GM23338 (cell line): ENCODE measurements at regions not wholly inside any gene's neighbourhood (a gene's known extent, or its start where the extent isn't known, plus 50 kb on each side); places are given as distances from the start of the nearest gene placed in this dataset.

Source experiments
- ATAC-seq: fragments of 200-7000 bp; cut with Tn5 transposase; 3 replicates; pipeline ENCODE4 v1.9.1; 2020
- DNase-seq: peaks from one replicate; pipeline ENCODE4 v3.0.0-alpha.2; 2015; ENCODE audit warnings: low spot score
- H2AFZ ChIP-seq: fragments of 200-600 bp; sonication (generic); 2 replicates; pipeline ENCODE4 v1.8.0; 2016; ENCODE audit warnings: antibody characterized with exemption, mild to moderate bottlenecking, moderate library complexity
- H3F3A ChIP-seq: fragments of 200-600 bp; sonication (generic); replicated peaks from 2 replicates; pipeline ENCODE4 v1.8.0; 2017; ENCODE audit warnings: antibody characterized with exemption, mixed run types, low read depth
- H3K27ac ChIP-seq: fragments of 200-600 bp; sonication (generic); 2 replicates; pipeline ENCODE4 v1.6.1; 2016; ENCODE audit warnings: low read depth
- H3K27me3 ChIP-seq: fragments of 200-600 bp; sonication (generic); 2 replicates; pipeline ENCODE4 v1.8.0; 2016; ENCODE audit warnings: mild to moderate bottlenecking, mixed run types, moderate library complexity; ENCODE audit not compliant: insufficient read depth
- H3K36me3 ChIP-seq: fragments of 200-600 bp; sonication (generic); 2 replicates; pipeline ENCODE4 v1.8.0; 2016; ENCODE audit warnings: mild to moderate bottlenecking; ENCODE audit not compliant: insufficient read depth
- H3K4me1 ChIP-seq: fragments of 200-600 bp; sonication (generic); 2 replicates; pipeline ENCODE4 v1.8.0; 2016; ENCODE audit warnings: mild to moderate bottlenecking, moderate library complexity; ENCODE audit not compliant: insufficient read depth
- H3K4me2 ChIP-seq: fragments of 200-600 bp; sonication (generic); 2 replicates; pipeline ENCODE4 v1.7.1; 2017; ENCODE audit warnings: mixed run types
- H3K4me3 ChIP-seq: fragments of 200-600 bp; sonication (generic); 2 replicates; pipeline ENCODE4 v1.6.1; 2016; ENCODE audit warnings: mixed run types
- H3K79me2 ChIP-seq: fragments of 200-600 bp; sonication (generic); replicated peaks from 2 replicates; pipeline ENCODE4 v1.8.0; 2017; ENCODE audit warnings: mild to moderate bottlenecking; ENCODE audit not compliant: insufficient read depth
- H3K9me2 ChIP-seq: fragments of 200-600 bp; sonication (generic); 2 replicates; pipeline ENCODE4 v1.8.0; 2017; ENCODE audit not compliant: insufficient read depth
- H4K20me1 ChIP-seq: fragments of 200-600 bp; sonication (generic); replicated peaks from 2 replicates; pipeline ENCODE4 v1.8.0; 2017; ENCODE audit warnings: mild to moderate bottlenecking; ENCODE audit not compliant: insufficient read depth
- H3K27ac Mint-ChIP-seq: 2 replicates; pipeline ENCODE4 v1.8.0; 2020; ENCODE audit warnings: inconsistent platforms, mild to moderate bottlenecking, moderate library complexity, mixed read lengths
- H3K27me3 Mint-ChIP-seq: 3 replicates; pipeline ENCODE4 v1.8.0; 2022; ENCODE audit warnings: low read depth, mild to moderate bottlenecking, moderate library complexity, mixed read lengths, inconsistent platforms; ENCODE audit not compliant: insufficient read depth, poor library complexity
- H3K36me3 Mint-ChIP-seq: 3 replicates; pipeline ENCODE4 v1.8.0; 2021; ENCODE audit warnings: low read depth, mild to moderate bottlenecking, inconsistent platforms, moderate library complexity, mixed read lengths
- H3K4me1 Mint-ChIP-seq: 3 replicates; pipeline ENCODE4 v1.8.0; 2020; ENCODE audit warnings: mild to moderate bottlenecking, inconsistent platforms, mixed read lengths
- H3K4me3 Mint-ChIP-seq: 3 replicates; pipeline ENCODE4 v1.8.0; 2021; ENCODE audit warnings: moderate library complexity, mild to moderate bottlenecking, inconsistent platforms, mixed read lengths
- H3K9me3 Mint-ChIP-seq: 3 replicates; pipeline ENCODE4 v1.8.0; 2020; ENCODE audit warnings: moderate library complexity, mild to moderate bottlenecking, inconsistent platforms, mixed read lengths
- CREB1 ChIP-seq: fragments of 250-450 bp; sonication (Bioruptor Pico); IDR thresholded peaks from 2 replicates; pipeline ENCODE4 v1.5.0; 2020; ENCODE audit warnings: low read depth, mild to moderate bottlenecking, moderate library complexity
- CTCF ChIP-seq, 2 experiments: fragments of 200-600 bp in 1 of 2; sonication (generic) in 1 of 2; conservative IDR thresholded peaks; 2 replicates each; pipeline versions ENCODE4 v1.5.1 to v1.6.1; 2016 to 2017; ENCODE audit warnings: antibody characterized with exemption in 2 of 2, low read depth in 2 of 2, mild to moderate bottlenecking in 2 of 2, moderate library complexity in 1 of 2
- EZH2 ChIP-seq: fragments of 200-600 bp; sonication (generic); IDR thresholded peaks from one replicate; pipeline ENCODE4 v1.8.0; 2017; ENCODE audit warnings: antibody characterized with exemption, mild to moderate bottlenecking, low read depth; ENCODE audit not compliant: unreplicated experiment
- JUNB ChIP-seq: IDR thresholded peaks from one replicate; pipeline ENCODE4 v1.6.1; 2016; ENCODE audit warnings: antibody characterized with exemption; ENCODE audit not compliant: unreplicated experiment
- NANOG ChIP-seq: IDR thresholded peaks from 2 replicates; pipeline ENCODE4 v1.6.1; 2016; ENCODE audit warnings: antibody characterized with exemption, borderline replicate concordance
- STAT1 ChIP-seq: IDR thresholded peaks from one replicate; pipeline ENCODE4 v1.6.1; 2016; ENCODE audit warnings: antibody characterized with exemption; ENCODE audit not compliant: unreplicated experiment
- ZNF114 ChIP-seq: fragments of 250-450 bp; sonication (Bioruptor Pico); IDR thresholded peaks from 2 replicates; pipeline ENCODE4 v1.5.0; 2020; ENCODE audit warnings: mild to moderate bottlenecking, moderate library complexity
- ZNF462 ChIP-seq: fragments of 250-450 bp; sonication (Bioruptor Pico); IDR thresholded peaks from 2 replicates; pipeline ENCODE4 v1.5.0; 2020; ENCODE audit warnings: mild to moderate bottlenecking, moderate library complexity
- TF ChIP-seq, protein P1 (sequence below): IDR thresholded peaks from one replicate; pipeline ENCODE4 v1.6.1; 2018; ENCODE audit warnings: antibody characterized with exemption; ENCODE audit not compliant: unreplicated experiment

DNA sequence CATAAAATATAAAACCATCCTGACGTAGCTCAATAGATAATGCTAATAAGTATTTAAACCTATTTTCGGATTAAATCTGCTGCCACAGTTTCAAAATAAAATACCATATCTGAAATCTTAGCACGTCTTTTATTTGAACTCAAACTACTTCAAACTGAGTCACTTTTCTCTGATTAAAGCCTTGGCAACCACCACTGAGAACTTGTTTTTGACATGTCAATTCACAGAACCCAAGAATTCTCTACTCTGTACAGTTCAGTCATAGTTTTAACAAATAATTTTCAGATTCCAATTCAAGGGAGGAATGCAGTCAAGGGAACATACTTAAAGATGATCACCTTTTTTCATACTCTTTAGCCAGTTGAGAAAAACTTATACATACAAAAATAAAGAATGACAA lies 643.2 kb downstream of the KCNT2 start (continued):
- TF ChIP-seq CTCF (conservative IDR thresholded peaks at IDR 0.05; ENCODE audit: low read depth in 2 of 2) (no peak), JUNB (no peak), NANOG (no peak)

- Mint-ChIP-seq H3K4me3 (no peak overlapping the region), H3K27ac (no peak overlapping the region), H3K4me1 (peaks cover 6% of the 10 kb centered on the region; the same call in 2 of the 3 replicates), H3K9me3 (no peaks in the 10 kb centered on the region), H3K27me3 (no peaks in the 10 kb centered on the region), H3K36me3 (no peaks in the 10 kb centered on the region)
- H3K4me3 ChIP-seq, result no peak overlapping the region
- H3K4me2 ChIP-seq, result no peak overlapping the region
- H3K27ac ChIP-seq, result no peak overlapping the region
- peaks cover 6% of the 10 kb centered on the region for H3K9me2 ChIP-seq
- DNase-seq (no peak), ATAC-seq (no peak)
- no peaks in the 10 kb centered on the region for H3K27me3 ChIP-seq
- peaks cover 5% of the 10 kb centered on the region; the same call in 1 of the 2 replicates for H3K4me1 ChIP-seq
- no peaks in the 10 kb centered on the region for H4K20me1 ChIP-seq
- no peaks in the 10 kb centered on the region for H3F3A ChIP-seq
- TF ChIP-seq CTCF (conservative IDR thresholded peaks at IDR 0.05; ENCODE audit: low read depth in 2 of 2) (no peak), ZNF462 (CRISPR knock-in tag) (no peak), ZNF114 (no peak), EZH2 (no peak), CREB1 (CRISPR knock-in tag) (no peak), STAT1 (no peak), JUNB (no peak)
- TF ChIP-seq, protein P1, sequence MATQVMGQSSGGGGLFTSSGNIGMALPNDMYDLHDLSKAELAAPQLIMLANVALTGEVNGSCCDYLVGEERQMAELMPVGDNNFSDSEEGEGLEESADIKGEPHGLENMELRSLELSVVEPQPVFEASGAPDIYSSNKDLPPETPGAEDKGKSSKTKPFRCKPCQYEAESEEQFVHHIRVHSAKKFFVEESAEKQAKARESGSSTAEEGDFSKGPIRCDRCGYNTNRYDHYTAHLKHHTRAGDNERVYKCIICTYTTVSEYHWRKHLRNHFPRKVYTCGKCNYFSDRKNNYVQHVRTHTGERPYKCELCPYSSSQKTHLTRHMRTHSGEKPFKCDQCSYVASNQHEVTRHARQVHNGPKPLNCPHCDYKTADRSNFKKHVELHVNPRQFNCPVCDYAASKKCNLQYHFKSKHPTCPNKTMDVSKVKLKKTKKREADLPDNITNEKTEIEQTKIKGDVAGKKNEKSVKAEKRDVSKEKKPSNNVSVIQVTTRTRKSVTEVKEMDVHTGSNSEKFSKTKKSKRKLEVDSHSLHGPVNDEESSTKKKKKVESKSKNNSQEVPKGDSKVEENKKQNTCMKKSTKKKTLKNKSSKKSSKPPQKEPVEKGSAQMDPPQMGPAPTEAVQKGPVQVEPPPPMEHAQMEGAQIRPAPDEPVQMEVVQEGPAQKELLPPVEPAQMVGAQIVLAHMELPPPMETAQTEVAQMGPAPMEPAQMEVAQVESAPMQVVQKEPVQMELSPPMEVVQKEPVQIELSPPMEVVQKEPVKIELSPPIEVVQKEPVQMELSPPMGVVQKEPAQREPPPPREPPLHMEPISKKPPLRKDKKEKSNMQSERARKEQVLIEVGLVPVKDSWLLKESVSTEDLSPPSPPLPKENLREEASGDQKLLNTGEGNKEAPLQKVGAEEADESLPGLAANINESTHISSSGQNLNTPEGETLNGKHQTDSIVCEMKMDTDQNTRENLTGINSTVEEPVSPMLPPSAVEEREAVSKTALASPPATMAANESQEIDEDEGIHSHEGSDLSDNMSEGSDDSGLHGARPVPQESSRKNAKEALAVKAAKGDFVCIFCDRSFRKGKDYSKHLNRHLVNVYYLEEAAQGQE, result no peak
- H2AFZ ChIP-seq, result no peak overlapping the region
- no peaks in the 10 kb centered on the region for H3K79me2 ChIP-seq
- H3K36me3 ChIP-seq, result no peaks in the 10 kb centered on the region
Observed at GRCh38 chr1:195964516-195964915, 643.7 kb downstream of the KCNT2 start.
